ENCODE measurements at regions not wholly inside any gene's neighbourhood (a gene's known extent, or its start where the extent isn't known, plus 50 kb on each side); places are given as distances from the start of the nearest gene placed in this dataset.

DNA sequence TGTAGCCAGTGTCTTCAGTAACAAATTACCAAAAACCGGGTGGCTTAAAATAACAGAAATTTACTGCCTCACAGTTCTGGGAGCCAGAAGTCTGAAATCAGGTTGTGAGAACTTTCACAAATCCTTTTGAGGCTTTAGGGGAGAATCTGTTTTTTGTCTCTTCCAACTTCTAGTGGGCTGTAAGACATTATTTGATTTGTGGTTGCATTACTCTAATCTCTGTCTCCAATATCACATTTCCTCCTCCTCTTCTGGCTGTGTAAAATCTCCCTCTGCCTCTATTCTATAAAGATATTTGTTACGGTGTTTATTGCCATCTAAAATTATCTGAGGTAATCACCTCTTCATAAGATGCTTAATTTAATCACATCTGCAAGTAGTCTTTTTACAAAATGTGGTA is 1039.6 kb upstream of the LRRN3 start:
- intact Hi-C loops (cut with micrococcal nuclease) = no loop called here

DNA sequence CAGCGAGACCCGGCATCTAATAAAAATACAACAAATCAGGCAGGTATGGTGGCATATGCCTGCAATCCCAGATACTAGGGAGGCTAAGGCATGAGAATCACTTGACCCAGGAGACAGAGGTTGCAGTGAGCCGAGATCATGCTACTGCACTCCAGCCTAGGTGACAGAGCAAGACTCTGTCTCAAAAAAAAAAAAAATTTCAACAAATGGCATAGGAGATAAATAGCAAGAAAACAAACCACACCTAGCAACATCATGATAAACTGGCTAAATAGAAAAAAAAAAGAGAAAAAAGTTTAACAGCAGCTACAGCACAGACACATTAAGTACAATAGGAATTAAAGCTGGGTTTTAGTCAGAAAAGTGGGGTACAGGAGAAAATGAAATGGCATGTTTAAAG is 1034.6 kb upstream of the LRRN3 start:
- Mint-ChIP-seq H3K27me3 (no peaks in the 10 kb centered on the region), H3K36me3 (ENCODE audit: low read depth) (no peaks in the 10 kb centered on the region), H3K4me1 (no peaks in the 10 kb centered on the region), H3K27ac (no peak overlapping the region), H3K4me3 (no peak overlapping the region), H3K9me3 (no peaks in the 10 kb centered on the region)
- intact Hi-C loops (cut with micrococcal nuclease) = no loop called here
- DNase-seq = no peak

More for the DNA sequence above, 1039.6 kb upstream of the LRRN3 start:
- Mint-ChIP-seq H3K4me1 (no peaks in the 10 kb centered on the region), H3K27ac (no peak overlapping the region), H3K9me3 (no peaks in the 10 kb centered on the region), H3K27me3 (no peaks in the 10 kb centered on the region), H3K36me3 (ENCODE audit: low read depth) (no peaks in the 10 kb centered on the region), H3K4me3 (no peak overlapping the region)
- DNase-seq = no peak

DNA sequence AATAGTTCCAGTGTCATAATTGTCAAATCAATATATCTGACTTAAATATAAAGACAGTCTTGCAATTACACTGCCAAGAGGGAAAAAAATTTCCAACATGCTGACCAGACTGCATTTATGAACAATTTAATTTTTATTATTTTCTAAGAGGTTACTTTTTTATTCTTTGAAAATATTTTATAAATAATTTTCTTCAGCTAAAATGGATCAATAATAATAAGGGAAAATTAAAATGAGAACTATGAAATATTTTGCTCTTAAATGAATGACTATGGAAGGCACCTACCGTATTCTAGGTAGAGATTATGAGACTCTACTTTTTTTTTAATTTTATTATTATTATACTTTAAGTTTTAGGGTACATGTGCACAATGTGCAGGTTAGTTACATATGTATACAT is 1032.5 kb upstream of the LRRN3 start:
- Mint-ChIP-seq H3K27me3 (no peaks in the 10 kb centered on the region), H3K27ac (no peak overlapping the region), H3K4me1 (no peaks in the 10 kb centered on the region), H3K9me3 (no peaks in the 10 kb centered on the region), H3K4me3 (no peak overlapping the region), H3K36me3 (ENCODE audit: low read depth) (no peaks in the 10 kb centered on the region)
- DNase-seq = no peak
- intact Hi-C loops (cut with micrococcal nuclease) = no loop called here

DNA sequence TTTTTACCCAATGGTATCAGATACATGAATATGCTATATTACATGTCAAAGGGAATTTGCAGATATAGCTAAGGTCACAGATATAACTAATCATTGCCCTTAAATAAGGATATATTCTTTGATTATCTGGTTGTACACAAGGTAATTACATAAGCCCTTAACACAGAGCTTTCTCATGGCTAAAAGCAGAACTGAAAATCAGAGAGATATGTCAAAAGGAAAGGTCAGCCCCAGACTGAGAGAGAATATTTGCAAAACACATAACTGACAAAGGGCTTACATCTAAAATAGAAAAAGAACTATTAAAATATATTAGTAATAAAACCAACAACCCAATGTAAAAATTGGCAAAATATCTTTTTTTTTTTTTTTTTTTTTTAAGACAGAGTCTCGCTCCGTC is 1029.5 kb upstream of the LRRN3 start:
- H3K4me3 Mint-ChIP-seq = no peak overlapping the region
- no peaks in the 10 kb centered on the region for H3K4me1 Mint-ChIP-seq
- no peaks in the 10 kb centered on the region for H3K36me3 Mint-ChIP-seq (ENCODE audit: low read depth)
- no peaks in the 10 kb centered on the region for H3K27me3 Mint-ChIP-seq
- no peak for DNase-seq
- H3K9me3 Mint-ChIP-seq = no peaks in the 10 kb centered on the region
- intact Hi-C loops (cut with micrococcal nuclease) = no loop called here
- no peak overlapping the region for H3K27ac Mint-ChIP-seq

GRCh38 chr7:110065121-110065520 is 1025.8 kb upstream of the LRRN3 start:
- Mint-ChIP-seq H3K27me3 (no peaks in the 10 kb centered on the region), H3K4me1 (no peaks in the 10 kb centered on the region), H3K27ac (no peak overlapping the region), H3K36me3 (ENCODE audit: low read depth) (no peaks in the 10 kb centered on the region), H3K9me3 (no peaks in the 10 kb centered on the region), H3K4me3 (no peak overlapping the region)
- intact Hi-C loops (cut with micrococcal nuclease) = no loop called here
- DNase-seq = no peak

DNA sequence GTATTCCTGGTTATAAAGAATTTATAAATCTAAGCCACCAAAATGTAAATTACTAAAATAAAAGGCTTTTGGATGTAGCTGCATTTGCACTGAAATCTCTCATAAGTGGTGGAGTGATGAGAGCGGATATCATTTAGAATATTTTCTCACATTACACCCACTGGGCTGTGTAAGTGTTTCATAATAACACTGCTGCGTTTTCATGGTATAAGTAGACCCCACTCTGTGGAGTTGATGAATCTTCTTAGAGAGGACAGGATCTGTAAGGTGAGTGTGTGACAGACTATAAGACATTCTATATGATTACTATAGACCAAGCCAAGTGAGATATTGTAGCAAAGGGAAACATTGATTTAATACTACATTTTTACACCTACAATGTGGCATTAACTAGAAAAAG is 1024.1 kb upstream of the LRRN3 start:
- H3K9me3 Mint-ChIP-seq = no peaks in the 10 kb centered on the region
- H3K4me3 Mint-ChIP-seq = no peak overlapping the region
- no peaks in the 10 kb centered on the region for H3K36me3 Mint-ChIP-seq (ENCODE audit: low read depth)
- no peaks in the 10 kb centered on the region for H3K27me3 Mint-ChIP-seq
- H3K27ac Mint-ChIP-seq = no peak overlapping the region
- H3K4me1 Mint-ChIP-seq = no peaks in the 10 kb centered on the region
- intact Hi-C loops (cut with micrococcal nuclease) = no loop called here
- DNase-seq = no peak

GRCh38 chr7:110071192-110071591 is 1019.7 kb upstream of the LRRN3 start:
- DNase-seq = no peak
- H3K36me3 Mint-ChIP-seq (ENCODE audit: low read depth) = no peaks in the 10 kb centered on the region
- intact Hi-C loops (cut with micrococcal nuclease) = no loop called here
- H3K27me3 Mint-ChIP-seq = no peaks in the 10 kb centered on the region
- H3K27ac Mint-ChIP-seq = no peak overlapping the region
- no peaks in the 10 kb centered on the region for H3K4me1 Mint-ChIP-seq
- no peaks in the 10 kb centered on the region for H3K9me3 Mint-ChIP-seq
- H3K4me3 Mint-ChIP-seq = no peak overlapping the region

- intact Hi-C loops (cut with micrococcal nuclease) = no loop called here
- no peaks in the 10 kb centered on the region for H3K36me3 Mint-ChIP-seq (ENCODE audit: low read depth)
- no peak overlapping the region for H3K27ac Mint-ChIP-seq
- no peaks in the 10 kb centered on the region for H3K9me3 Mint-ChIP-seq
- no peaks in the 10 kb centered on the region for H3K4me1 Mint-ChIP-seq
- no peak for DNase-seq
- H3K4me3 Mint-ChIP-seq = no peak overlapping the region
- H3K27me3 Mint-ChIP-seq = no peaks in the 10 kb centered on the region
Measured at GRCh38 chr7:110075450-110075849, 1015.5 kb upstream of the LRRN3 start.

GRCh38 chr7:110076194-110076593 is 1014.7 kb upstream of the LRRN3 start:
- intact Hi-C loops (cut with micrococcal nuclease) = no loop called here
- Mint-ChIP-seq H3K27ac (no peak overlapping the region), H3K27me3 (no peaks in the 10 kb centered on the region), H3K4me3 (no peak overlapping the region), H3K36me3 (ENCODE audit: low read depth) (no peaks in the 10 kb centered on the region), H3K9me3 (no peaks in the 10 kb centered on the region), H3K4me1 (no peaks in the 10 kb centered on the region)
- DNase-seq = no peak

DNA sequence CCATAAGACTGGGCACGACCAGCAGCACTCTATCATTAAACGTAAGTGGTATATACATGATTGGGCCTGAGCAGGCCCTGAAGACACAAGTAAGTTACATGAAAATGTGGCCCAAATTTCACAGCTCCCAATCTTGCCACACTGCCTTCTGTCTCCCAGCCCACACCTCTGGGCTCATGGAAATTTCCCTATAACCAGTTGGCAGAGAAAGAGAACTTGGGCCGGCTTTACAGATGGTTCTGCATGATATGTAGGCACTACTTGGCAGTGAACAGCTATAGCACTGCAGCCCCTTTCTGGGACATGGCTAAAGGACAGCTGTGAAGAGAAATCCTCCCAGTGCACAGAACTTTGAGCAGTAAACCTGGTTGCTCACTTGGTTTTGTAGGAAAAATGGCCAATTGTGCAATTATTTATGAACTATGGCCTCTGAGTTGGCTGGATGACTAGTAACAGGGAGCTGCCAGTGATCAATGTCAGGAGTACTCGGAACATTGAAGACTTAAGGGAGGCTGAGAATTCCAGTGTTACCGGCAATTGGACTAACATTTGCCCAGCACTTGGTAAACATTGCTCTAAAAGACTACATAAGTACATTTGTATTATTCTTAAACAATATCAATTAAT is 1006.6 kb upstream of the LRRN3 start:
- Mint-ChIP-seq H3K36me3 (ENCODE audit: low read depth) (no peaks in the 10 kb centered on the region), H3K9me3 (no peaks in the 10 kb centered on the region), H3K4me3 (no peak overlapping the region), H3K27me3 (peaks cover 2% of the 10 kb centered on the region), H3K27ac (no peak overlapping the region), H3K4me1 (no peaks in the 10 kb centered on the region)
- no peak for DNase-seq
- intact Hi-C loops (cut with micrococcal nuclease) = no loop called here

GRCh38 chr7:110090110-110090820 is 1000.7 kb upstream of the LRRN3 start:
- no peaks in the 10 kb centered on the region for H3K36me3 Mint-ChIP-seq (ENCODE audit: low read depth)
- no peak overlapping the region for H3K4me3 Mint-ChIP-seq
- no peaks in the 10 kb centered on the region for H3K9me3 Mint-ChIP-seq
- DNase-seq = peak; percentile 70
- peaks cover 2% of the 10 kb centered on the region for H3K27me3 Mint-ChIP-seq
- H3K27ac Mint-ChIP-seq = no peak overlapping the region
- no peaks in the 10 kb centered on the region for H3K4me1 Mint-ChIP-seq
- intact Hi-C loops (cut with micrococcal nuclease) = no loop called here

DNA sequence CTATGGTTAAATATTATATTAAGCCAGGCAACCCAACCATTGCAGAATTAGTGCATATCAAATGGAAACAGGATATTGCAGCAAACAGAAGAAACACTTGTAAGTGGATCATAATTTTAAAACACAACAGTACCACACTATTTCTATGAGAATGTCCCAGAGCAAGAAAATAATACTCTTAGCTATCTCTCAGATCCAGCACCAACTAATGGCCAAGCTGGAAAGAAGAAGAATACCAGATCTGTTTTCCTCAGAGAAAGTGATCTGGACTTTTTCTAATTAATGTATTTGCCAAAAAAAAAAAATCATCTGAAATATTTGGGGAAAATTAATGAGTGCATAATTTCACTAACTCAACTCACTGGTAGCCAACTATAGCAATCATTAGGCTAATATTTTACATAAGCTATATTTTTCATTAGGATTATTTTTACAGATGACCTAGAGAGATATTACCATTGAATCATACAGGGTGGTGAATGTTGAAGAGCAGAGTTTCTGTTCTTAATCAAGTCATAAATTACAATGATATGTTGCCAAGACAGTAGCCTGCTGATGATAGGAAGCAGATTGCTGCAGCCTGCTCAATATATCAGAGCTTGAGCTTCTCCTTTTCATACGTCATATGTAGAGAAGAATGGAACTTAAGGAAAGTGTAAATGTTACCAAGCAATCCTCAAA is 995.4 kb upstream of the LRRN3 start:
- no peak overlapping the region for H3K4me3 Mint-ChIP-seq
- H3K4me1 Mint-ChIP-seq = no peaks in the 10 kb centered on the region
- DNase-seq = no peak
- intact Hi-C loops (cut with micrococcal nuclease) = no loop called here
- H3K27ac Mint-ChIP-seq = no peak overlapping the region
- no peaks in the 10 kb centered on the region for H3K36me3 Mint-ChIP-seq (ENCODE audit: low read depth)
- H3K9me3 Mint-ChIP-seq = peaks cover 1% of the 10 kb centered on the region
- no peaks in the 10 kb centered on the region for H3K27me3 Mint-ChIP-seq

- Mint-ChIP-seq H3K9me3 (peaks cover 5% of the 10 kb centered on the region), H3K36me3 (ENCODE audit: low read depth) (no peaks in the 10 kb centered on the region), H3K27me3 (no peaks in the 10 kb centered on the region), H3K27ac (no peak overlapping the region), H3K4me3 (no peak overlapping the region), H3K4me1 (no peaks in the 10 kb centered on the region)
- no peak for DNase-seq
- intact Hi-C loops (cut with micrococcal nuclease) = no loop called here
Measured at GRCh38 chr7:110104243-110104642, 986.7 kb upstream of the LRRN3 start.

- intact Hi-C loops (cut with micrococcal nuclease) = no loop called here
- H3K27ac Mint-ChIP-seq = no peak overlapping the region
- H3K4me3 Mint-ChIP-seq = no peak overlapping the region
- DNase-seq = no peak
- H3K36me3 Mint-ChIP-seq (ENCODE audit: low read depth) = no peaks in the 10 kb centered on the region
- no peaks in the 10 kb centered on the region for H3K4me1 Mint-ChIP-seq
- peaks cover 5% of the 10 kb centered on the region for H3K9me3 Mint-ChIP-seq
- H3K27me3 Mint-ChIP-seq = no peaks in the 10 kb centered on the region
Measured at GRCh38 chr7:110105307-110105706, 985.6 kb upstream of the LRRN3 start.

Data from activated CD4-positive, alpha-beta T cell treated with anti-CD3 and anti-CD28 coated beads, Interleukin-2, amount 10 ng/mL, durations not matched to agents 24 days and 14 days (primary cell).